ENCODE measurements at regions not wholly inside any gene's neighbourhood (a gene's known extent, or its start where the extent isn't known, plus 50 kb on each side); places are given as distances from the start of the nearest gene placed in this dataset.

DNA sequence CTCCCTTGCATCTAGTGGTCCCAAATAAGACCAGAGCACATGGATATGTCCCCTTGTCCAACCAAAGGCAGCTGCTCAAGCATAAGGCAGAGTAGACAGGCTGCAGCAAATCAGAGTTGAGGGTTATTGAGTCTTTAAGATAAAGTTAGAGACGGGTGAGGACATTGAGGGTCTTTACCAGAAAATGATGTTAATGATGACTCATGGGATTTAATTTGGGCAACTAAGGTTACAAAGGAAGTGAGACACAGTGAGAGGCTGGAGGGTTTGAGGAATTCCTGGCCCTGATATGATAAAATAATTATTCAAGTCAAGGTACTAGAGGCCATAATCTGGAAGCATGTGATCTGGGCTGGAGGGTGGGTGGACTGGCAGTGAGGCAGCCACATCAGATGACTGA, 133.6 kb downstream of the ALDH8A1 start:
- Histone ChIP-seq H3K36me3 (no peaks in the 10 kb centered on the region), H3K9me3 (no peaks in the 10 kb centered on the region), H3K27ac (no peak overlapping the region), H3K4me1 (no peaks in the 10 kb centered on the region), H3K27me3 (no peaks in the 10 kb centered on the region), H3K4me3 (no peak overlapping the region)
- TF ChIP-seq POLR2A (IDR thresholded peaks at IDR 0.05) = no peak
- TF ChIP-seq, protein P1, sequence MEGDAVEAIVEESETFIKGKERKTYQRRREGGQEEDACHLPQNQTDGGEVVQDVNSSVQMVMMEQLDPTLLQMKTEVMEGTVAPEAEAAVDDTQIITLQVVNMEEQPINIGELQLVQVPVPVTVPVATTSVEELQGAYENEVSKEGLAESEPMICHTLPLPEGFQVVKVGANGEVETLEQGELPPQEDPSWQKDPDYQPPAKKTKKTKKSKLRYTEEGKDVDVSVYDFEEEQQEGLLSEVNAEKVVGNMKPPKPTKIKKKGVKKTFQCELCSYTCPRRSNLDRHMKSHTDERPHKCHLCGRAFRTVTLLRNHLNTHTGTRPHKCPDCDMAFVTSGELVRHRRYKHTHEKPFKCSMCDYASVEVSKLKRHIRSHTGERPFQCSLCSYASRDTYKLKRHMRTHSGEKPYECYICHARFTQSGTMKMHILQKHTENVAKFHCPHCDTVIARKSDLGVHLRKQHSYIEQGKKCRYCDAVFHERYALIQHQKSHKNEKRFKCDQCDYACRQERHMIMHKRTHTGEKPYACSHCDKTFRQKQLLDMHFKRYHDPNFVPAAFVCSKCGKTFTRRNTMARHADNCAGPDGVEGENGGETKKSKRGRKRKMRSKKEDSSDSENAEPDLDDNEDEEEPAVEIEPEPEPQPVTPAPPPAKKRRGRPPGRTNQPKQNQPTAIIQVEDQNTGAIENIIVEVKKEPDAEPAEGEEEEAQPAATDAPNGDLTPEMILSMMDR (IDR thresholded peaks at IDR 0.05) = no peak
- DNase-seq = no peak

DNA sequence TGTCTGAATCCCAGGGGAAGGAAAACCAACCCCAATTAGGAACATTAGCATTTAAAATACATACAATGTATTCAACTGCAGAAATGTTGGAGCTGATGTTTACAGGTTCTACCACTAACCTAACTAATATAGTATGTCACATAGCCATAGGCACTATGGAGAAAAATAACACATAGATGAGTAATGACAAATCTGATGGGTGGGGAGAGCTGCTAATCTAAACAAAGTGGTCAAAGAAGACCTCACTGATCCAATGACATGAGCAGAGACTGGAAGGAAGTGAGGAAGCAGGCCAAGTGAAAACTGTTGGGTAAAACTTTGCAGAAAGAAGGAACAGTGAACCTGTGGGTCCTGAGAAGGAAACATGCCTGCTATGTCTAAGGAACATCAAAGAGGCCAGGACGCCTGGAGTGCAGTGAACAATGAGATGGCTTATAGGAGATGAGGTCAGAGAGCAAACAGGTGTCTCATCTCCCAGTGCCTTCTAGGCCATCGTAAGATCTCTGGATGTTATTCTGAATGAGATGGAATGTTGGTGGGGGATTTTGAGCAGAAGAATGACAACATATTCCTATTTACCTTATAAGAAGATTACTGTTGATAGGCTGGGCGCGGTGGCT, 135.7 kb downstream of the ALDH8A1 start:
- no peak for DNase-seq
- Histone ChIP-seq H3K4me1 (no peaks in the 10 kb centered on the region), H3K4me3 (no peak overlapping the region), H3K36me3 (no peaks in the 10 kb centered on the region), H3K27ac (no peak overlapping the region), H3K27me3 (no peaks in the 10 kb centered on the region), H3K9me3 (no peaks in the 10 kb centered on the region)
- TF ChIP-seq POLR2A (IDR thresholded peaks at IDR 0.05) = no peak
- TF ChIP-seq, protein P1 (IDR thresholded peaks at IDR 0.05) = no peak

DNA sequence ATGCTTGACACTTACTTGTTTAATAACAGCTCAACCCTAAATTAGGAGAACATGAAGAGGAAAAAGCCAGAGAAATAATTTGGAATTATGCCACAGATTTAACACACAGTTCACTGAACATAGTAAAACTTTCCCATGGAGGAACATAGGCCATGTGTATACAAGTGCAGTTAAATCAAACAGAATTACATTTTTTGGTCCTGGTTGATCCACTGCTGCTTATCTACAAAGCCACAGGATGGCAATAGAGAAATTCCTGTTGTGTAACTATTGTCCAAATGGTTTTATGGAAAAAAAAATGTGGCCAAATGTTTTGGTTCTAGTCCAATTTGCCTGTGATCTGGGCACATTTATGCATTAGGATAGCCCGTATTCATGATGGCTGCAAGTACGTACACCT, 136.8 kb downstream of the ALDH8A1 start:
- no peak for DNase-seq
- Histone ChIP-seq H3K36me3 (no peaks in the 10 kb centered on the region), H3K4me3 (no peak overlapping the region), H3K9me3 (no peaks in the 10 kb centered on the region), H3K27me3 (no peaks in the 10 kb centered on the region), H3K27ac (no peak overlapping the region), H3K4me1 (no peaks in the 10 kb centered on the region)
- TF ChIP-seq POLR2A (IDR thresholded peaks at IDR 0.05) = no peak
- TF ChIP-seq, protein P1 (IDR thresholded peaks at IDR 0.05) = no peak

DNA sequence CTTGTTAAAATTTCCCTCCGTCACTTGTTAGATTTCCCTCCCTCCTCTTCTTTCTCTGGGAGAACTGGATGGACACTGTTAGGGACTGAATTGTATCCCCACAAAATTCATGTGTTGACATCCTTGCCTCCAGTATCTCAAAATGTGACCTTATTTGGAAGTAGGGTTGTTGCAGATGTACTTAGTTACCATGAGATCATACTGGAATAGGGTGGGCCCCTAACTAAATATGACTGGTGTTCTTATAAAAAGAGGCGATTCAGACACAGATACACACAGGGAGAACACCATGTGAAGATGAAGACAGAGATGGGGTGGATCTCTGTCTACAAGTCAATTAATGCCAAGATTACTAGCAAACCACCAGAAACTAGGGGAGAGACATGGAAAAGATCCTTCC, 139.5 kb downstream of the ALDH8A1 start:
- Histone ChIP-seq H3K4me1 (no peaks in the 10 kb centered on the region), H3K4me3 (no peak overlapping the region), H3K36me3 (no peaks in the 10 kb centered on the region), H3K27me3 (no peaks in the 10 kb centered on the region), H3K27ac (no peak overlapping the region), H3K9me3 (no peaks in the 10 kb centered on the region)
- no peak for TF ChIP-seq POLR2A (IDR thresholded peaks at IDR 0.05)
- TF ChIP-seq, protein P1 (IDR thresholded peaks at IDR 0.05) = no peak
- DNase-seq = no peak

DNA sequence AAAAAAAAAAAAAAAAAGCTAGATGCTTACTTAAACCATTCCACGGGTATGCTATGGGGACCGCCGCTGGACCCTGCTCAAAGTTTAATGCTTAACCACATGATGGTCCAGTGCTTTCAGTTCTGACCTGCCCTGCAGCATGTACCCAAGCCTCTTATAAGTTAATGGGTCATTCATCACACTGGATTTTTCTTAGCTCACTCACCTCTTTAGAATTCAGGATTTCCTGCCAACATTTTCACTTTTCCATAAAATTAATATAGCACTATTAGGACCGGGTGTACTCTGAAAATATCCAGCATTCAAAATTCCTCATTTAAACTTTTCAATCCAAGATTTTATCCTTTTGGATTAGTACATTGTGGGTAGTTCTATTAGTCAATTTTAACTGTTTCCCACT, 140.8 kb downstream of the ALDH8A1 start:
- H3K27me3 ChIP-seq = no peaks in the 10 kb centered on the region
- no peaks in the 10 kb centered on the region for H3K36me3 ChIP-seq
- H3K4me3 ChIP-seq = no peak overlapping the region
- H3K4me1 ChIP-seq = no peaks in the 10 kb centered on the region
- TF ChIP-seq, protein P1 (IDR thresholded peaks at IDR 0.05) = no peak
- no peak for TF ChIP-seq POLR2A (IDR thresholded peaks at IDR 0.05)
- no peak overlapping the region for H3K27ac ChIP-seq
- H3K9me3 ChIP-seq = no peaks in the 10 kb centered on the region
- DNase-seq = no peak

Data from Peyer's patch (tissue), 4 donors.